ENCODE measurements at regions not wholly inside any gene's neighbourhood (a gene's known extent, or its start where the extent isn't known, plus 50 kb on each side); places are given as distances from the start of the nearest gene placed in this dataset.

- Histone ChIP-seq H3K9me3 (replicated peaks; ENCODE audit: control insufficient read depth, insufficient read depth, low read length) (no peaks in the 10 kb centered on the region), H3K27me3 (ENCODE audit: control insufficient read depth in 2 of 2, insufficient read depth in 2 of 2, low read length in 2 of 2) (peaks cover 0 to 4% of the 10 kb centered on the region in 2 experiments), H3K36me3 (ENCODE audit: control insufficient read depth in 2 of 2, extremely low read depth in 1 of 2, insufficient read depth in 2 of 2, low read length in 2 of 2) (no peaks in the 10 kb centered on the region), H3K4me3 (replicated peaks in 1 of 3; ENCODE audit: insufficient read depth in 1 of 3, low read depth in 1 of 3, low read length in 3 of 3) (no peak overlapping the region), H3K4me2 (ENCODE audit: insufficient read depth, low read length) (no peak overlapping the region), H3K9ac (replicated peaks; ENCODE audit: extremely low read depth, insufficient read depth, low read length) (no peak overlapping the region), H2AFZ (ENCODE audit: low read depth, low read length) (no peak overlapping the region), H4K20me1 (replicated peaks; ENCODE audit: control insufficient read depth, extremely low read depth, insufficient read depth, low read length) (no peaks in the 10 kb centered on the region), H3K79me2 (ENCODE audit: control insufficient read depth, insufficient read depth, low read length) (no peaks in the 10 kb centered on the region), H3K9me1 (replicated peaks; ENCODE audit: control insufficient read depth, extremely low read depth, insufficient read depth, low read length) (no peaks in the 10 kb centered on the region), H3K4me1 (ENCODE audit: control insufficient read depth, extremely low read depth, insufficient read depth, low read length) (no peaks in the 10 kb centered on the region), H3K27ac (ENCODE audit: insufficient read depth, low read depth, low read length) (no peak overlapping the region)
- dilution Hi-C loops (cut with MboI; ENCODE audit: extremely low pct_ligation_motif_present, low sequenced_read_pairs): no loop called here
- BruUV-seq (replicated peaks): no TSS peak
- DNase-seq (ENCODE audit: low read depth, low spot score) (no peak), FAIRE-seq (no peak)
- TF ChIP-seq FOS (IDR thresholded peaks at IDR 0.05; ENCODE audit: borderline replicate concordance, insufficient read depth, low read length): no peak
- TF ChIP-seq GATA2 (IDR thresholded peaks at IDR 0.05; ENCODE audit: insufficient read depth, insufficient read length, low read depth, low read length): no peak
- TF ChIP-seq MYC (IDR thresholded peaks at IDR 0.05; ENCODE audit: low read depth, low read length): no peak
- TF ChIP-seq POLR2AphosphoS5 (IDR thresholded peaks at IDR 0.05; ENCODE audit: insufficient read depth, low read depth, low read length): no peak
- TF ChIP-seq EZH2 (IDR thresholded peaks at IDR 0.05; ENCODE audit: borderline replicate concordance, low read depth, low read length, severe bottlenecking): no peak
- TF ChIP-seq POLR2A (IDR thresholded peaks at IDR 0.05; ENCODE audit: low read depth, low read length): no peak
- no peak for TF ChIP-seq MAX (IDR thresholded peaks at IDR 0.05; ENCODE audit: insufficient read depth, insufficient read length)
- TF ChIP-seq JUN (IDR thresholded peaks at IDR 0.05; ENCODE audit: borderline replicate concordance, insufficient read depth, insufficient read length, low read depth): no peak
- TF ChIP-seq CTCF (IDR thresholded peaks at IDR 0.05; ENCODE audit: extremely low read depth in 1 of 2, insufficient read depth in 1 of 2, low read depth in 1 of 2, low read length in 2 of 2): no peak
- ChIA-PET CTCF (no interaction called here), POLR2A (no interaction called here)
- intact Hi-C loops (cut with micrococcal nuclease): no loop called here
Measured at GRCh38 chr2:120979398-120979797, 243.7 kb downstream of the GLI2 start.
